CD4-positive, alpha-beta T cell treated with Interleukin-12 subunit alpha and Interleukin-12 subunit beta, for 1 hour (primary cell): ENCODE measurements at regions not wholly inside any gene's neighbourhood (a gene's known extent, or its start where the extent isn't known, plus 50 kb on each side); places are given as distances from the start of the nearest gene placed in this dataset.
"Not testable (repeated sequence)": the region's sequence is repeated elsewhere in the genome, so short reads cannot be mapped to it uniquely, and the experiment has no call there.

Experiments
- DNase-seq: peaks from one replicate; pipeline ENCODE4 v3.0.0-alpha.2; 2020

DNA sequence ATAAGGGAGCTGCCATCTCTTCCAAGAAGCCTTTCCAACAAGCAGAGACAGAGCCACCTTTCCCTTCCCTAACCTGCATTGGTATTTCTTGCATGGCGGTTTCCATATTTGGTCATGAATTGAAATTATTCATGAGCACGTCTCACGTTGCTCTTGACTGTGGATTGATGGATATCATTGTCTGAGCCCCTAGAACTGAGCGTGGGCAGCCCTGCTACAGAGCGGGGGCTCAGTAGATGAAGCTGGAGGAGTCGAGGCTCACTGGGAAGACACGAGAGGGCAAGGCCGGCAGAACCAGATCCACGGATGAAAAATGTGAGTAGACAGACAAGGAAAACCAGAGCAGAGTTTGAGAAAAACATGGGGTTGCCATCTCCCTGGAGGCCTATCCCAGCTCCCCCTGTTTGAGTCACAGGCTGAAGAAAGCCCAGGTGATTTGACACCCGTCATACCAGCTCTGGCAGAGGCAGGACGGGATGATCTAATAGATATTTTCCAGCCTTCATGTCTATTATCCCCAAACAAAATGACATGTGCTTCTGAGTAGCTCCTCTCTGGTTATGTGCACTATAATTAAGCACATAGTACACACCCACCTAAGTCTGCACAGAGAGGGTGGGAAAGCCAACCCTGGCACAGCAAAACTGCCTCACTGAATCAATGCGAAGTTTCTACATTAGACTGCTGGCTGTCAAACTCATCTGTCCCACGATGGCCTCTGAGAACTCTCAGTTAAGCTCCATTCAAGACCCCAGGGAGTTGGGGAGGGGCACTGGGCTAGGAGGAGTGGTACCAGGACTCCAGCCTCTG is 363.5 kb upstream of the KLHL29 start:
- no peak for DNase-seq

DNA sequence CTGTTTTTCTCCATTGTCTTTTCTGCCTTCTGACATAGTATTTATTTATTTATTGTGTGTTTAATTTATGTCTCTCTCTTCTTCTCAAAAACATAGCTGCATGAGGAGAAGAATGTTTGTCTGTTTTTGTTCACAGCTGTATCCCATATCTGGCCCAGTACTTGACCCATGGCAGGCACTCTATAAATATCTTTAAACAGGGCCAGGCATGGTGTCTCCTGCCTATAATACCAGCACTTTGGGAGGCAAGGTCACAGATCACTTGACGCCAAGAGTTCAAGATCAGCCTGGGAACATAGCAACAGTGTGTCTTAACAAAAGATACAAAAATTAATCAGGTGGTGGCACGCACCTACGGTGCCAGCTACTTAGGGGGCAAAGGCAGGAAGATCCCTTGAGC is 361.3 kb upstream of the KLHL29 start:
- no peak for DNase-seq

DNA sequence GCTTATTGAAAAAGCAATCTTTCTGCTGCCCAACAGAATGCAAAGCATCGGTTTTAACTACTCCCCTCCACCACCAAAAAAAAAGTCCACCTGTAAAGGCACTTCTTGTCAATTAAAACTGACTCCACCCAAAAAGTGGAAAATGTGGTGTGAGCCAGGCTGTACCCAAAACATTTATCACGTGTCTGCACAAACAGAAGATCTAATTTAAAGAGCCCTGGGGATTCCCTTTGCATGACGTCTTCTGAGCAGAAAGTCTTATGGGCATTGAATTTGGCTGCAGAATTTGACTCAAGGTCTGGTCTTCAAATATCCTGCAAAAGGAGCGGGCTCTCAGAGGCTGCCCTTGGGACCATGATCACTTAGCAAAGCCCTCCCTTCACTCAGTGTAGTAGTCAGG is 358.3 kb upstream of the KLHL29 start:
- no peak for DNase-seq

DNA sequence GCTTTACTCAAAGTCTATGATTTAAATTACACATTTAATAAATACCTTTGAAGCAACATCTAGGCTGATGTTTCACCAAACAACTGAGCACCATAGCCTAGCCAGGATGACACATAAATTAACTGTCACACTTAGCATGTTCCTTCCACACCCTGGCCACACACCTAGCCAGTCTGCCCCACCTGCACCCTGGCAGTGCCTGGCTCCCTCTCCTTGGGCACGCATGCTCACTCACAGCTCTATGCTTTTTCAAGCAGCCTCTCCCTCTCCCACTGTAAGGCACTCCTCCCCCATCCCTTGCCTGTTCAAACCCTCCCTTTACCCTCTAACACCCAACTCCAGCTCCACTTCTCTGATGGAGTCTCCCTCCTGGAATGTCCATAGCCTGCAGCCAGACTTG is 357.6 kb upstream of the KLHL29 start:
- DNase-seq = no peak

DNA sequence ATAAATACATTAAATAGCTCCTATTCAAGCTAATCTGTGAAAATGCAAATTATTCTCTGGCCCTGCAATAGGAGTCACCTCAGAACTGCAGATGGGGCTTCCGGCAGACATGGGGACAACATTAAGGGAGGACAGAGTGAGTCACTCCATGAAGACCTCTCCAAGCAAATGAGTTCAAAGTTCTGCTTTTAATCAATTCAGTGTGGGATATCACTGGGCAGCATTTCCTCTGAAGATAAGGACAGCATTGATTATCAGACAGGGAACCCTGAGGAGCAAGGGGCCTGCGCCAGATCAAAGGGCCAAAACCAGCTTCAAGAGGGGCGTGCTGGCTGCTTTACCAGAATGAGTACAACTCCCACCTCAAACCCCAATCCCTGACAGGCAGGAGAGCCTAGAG is 356.9 kb upstream of the KLHL29 start:
- no peak for DNase-seq

DNA sequence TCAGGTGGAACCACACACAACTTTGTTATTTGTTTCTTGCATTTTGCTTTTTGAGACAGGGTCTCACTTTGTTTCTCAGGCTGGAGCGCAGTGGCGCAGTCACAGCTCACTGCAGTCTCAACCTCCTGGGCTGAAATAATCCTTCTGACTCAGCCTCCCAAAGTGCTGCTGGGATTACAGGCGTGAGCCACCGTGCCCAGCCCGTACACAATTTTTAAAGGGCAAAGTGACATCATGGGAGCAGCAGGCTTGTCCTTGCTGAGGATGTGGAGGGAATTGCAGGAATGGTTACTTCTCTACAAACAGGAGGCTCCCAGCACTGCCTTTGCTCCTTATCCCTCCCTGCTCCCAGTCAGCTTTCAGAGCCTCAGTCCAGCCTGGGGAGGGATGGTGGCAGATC is 355.9 kb upstream of the KLHL29 start:
- DNase-seq = no peak

DNA sequence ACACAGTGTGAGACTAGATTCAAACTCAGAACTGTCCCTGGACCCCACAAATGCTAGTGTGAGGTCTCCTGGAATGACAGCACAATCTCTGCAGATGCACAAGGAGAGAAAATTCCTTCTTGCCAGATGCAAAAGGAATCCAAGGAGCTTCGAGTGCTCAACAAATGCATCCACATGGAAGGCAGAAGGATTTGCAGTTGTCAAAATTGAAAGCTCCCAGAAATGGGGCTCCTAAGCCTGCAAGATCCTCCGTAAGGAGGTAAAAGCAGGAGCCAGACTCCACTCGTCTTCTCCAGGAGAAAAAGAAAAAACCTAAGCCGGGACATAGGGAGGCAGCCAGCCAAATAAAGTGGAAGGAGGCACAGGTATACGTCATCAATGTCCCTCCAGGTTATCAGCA is 355.0 kb upstream of the KLHL29 start:
- no peak for DNase-seq

DNA sequence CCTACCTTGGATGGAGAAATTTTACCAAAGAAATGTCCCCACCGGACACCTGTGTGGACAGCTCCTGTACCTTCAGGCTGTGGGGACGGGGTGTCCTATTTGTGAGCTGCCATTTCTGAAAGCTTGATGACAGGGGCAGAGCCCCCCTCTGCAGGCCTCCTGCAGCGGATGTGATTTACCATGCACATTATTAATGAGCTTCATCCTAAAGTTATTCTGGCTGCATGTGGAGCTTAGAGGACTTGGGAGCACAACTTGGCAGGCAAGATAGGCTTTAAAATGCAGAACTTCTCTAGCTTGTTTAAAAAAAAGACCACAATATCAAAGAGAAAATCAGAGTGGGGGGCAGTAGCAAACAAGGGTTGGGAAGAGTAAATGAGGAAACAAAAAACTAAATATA is 350.0 kb upstream of the KLHL29 start:
- no peak for DNase-seq

DNA sequence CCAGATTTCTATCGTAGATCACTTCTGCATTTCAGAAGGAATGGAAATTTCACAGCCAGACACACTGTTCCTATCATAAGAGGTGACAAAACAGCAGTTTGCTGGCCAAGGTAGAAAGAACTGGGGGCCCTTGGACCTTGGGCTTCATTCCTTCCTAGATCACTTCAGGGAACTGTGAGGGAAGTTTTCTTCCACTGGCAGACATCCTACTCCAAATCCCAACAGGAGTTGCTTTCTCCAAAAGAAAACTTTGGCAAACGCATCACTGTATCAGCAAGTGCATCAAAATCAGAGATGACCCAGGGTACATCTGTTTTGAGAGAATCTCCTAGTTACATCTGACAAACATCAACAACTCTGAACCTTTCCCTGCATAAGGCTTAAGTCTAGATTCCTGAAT is 348.4 kb upstream of the KLHL29 start:
- no peak for DNase-seq

DNA sequence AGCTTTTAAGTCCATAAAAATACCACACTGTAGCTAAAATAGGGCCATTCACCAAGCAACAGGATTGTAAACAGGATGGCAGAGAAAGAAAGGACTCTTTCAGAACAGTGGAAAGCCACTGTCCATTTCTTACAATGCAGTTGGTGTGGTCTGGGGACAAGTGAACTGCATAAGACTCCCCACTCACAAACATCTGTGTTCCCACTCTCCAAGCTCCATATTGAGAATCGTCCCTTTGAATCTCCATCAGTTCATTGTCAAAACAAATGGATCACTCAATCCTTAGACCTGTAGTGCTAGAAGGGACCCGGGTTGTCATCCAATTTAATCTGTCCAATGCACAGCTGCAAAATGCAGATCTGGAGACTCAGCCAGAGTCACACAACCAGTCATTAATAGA is 347.4 kb upstream of the KLHL29 start:
- DNase-seq = no peak

DNA sequence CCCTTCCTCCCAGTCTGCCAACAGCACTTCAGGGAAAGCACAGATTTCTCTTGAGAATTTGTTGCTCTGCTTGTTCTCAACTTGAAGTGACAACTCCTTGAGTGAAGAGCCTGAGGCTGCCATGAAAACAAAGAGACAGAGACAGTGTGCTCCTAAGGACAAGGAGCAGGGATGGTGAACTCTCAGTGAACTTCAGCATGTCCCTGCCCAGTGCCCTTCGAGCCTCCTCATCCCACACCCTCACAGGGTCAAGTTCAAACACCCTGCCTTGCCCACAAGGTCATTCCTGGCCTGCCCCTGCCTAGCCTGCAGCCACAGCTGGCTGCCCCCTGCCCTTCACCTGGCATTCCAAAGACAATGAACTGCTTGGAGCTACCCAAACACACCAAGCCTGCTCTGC is 343.5 kb upstream of the KLHL29 start:
- DNase-seq = no peak

DNA sequence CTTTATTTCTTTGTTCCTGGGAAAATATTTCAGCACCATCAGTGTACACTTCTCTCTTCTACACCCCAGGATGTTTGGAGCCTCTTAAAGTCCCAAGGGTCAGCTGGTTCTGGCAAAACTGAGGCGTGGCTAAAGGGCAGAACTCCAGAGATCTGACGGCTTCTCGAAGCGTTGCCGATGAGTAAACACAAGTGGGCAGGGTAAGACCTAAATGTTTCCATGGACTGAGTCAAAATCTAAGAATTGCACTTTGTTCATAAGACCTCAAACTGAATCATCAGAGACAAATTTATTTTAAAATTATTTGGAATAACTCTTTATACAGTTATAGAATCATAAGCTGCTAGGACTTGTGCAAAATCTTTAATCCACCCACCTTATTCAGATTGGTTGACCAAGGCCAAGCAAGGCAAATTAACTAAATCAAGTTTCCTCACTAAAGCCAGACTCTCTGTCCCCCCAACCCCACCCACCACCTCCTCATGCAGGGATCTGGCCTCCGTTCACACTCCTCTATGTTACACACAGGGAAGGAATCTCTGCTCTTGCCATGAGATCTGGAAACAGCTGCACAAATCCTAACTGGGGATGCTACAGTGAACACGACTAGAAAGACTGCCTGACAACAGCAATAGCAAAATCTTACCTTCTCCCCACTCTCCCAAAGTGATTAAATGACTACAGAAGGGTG is 342.6 kb upstream of the KLHL29 start:
- no peak for DNase-seq

DNA sequence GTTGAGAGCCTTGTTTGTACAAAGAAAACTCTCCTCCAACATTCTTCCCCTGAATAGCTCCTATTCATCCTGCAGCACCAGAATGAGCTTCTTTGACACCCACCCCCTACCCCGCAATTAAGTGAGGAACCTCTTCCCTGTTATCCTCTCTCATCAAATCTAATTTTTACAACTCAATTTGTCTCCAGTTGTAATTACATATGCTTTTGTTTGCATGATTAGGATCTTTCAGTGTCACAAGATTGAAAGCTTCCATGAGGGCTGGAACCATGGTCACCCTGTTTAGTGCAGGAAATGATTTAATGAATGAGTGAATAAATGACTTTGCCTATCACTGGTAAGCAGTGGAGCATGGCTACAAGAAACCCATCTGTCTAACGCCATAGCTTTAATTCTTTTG is 334.6 kb upstream of the KLHL29 start:
- DNase-seq = no peak

DNA sequence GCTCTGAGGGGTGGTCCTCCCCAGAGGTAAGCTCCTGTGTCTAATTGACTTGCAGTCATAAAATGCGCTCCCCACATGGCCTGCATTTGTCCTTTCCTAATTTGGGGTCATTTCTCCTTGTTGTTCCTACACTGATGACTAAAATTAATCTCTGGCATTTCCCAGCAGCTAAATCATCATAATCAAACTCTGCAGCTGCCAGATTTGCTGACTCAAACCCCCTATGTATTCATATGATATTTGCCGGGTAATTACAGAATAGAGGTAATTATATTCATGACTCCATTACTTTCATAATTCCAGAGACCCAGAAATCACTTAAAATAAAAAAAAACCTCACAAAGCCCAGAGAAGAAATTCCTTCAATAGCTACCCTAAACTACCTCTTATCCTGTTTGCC is 331.4 kb upstream of the KLHL29 start:
- no peak for DNase-seq

DNA sequence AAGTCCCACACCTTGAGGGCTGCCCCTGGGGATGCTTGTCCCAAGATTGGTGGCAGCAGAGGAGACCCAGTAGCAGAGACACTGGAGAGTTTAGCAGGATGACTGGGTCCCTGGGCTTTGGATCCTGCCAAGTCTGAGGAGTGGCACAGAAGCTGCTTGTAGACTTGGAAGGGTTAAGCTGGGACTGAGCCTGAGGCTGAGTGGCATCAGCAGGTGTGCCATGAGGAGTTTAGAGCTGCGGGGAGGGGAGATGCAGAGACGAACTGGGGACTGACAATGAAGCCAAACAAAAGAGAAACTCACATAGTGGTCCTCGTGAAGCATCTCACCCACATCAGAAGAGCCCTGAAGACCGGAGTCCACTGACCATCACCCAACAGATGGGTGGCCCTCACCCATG is 329.7 kb upstream of the KLHL29 start:
- no peak for DNase-seq

DNA sequence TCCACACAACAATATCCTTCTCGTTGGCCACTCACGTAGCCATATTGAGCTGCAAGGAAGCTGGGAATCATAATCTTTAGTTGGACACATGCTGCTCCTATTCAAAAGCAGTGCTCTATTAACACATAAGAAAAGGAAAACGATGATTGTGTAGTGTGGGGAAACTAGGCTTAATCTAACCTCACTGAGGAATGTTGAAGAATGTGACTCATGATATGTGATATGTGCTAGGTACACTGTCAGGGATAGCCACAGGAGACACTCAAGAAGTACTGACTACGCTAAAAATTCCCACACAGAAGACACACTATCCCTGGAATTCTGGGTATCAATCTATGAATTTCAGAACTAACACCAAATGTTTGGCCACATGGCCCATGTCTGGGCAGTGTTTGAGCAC is 328.1 kb upstream of the KLHL29 start:
- DNase-seq = not testable (repeated sequence)

DNA sequence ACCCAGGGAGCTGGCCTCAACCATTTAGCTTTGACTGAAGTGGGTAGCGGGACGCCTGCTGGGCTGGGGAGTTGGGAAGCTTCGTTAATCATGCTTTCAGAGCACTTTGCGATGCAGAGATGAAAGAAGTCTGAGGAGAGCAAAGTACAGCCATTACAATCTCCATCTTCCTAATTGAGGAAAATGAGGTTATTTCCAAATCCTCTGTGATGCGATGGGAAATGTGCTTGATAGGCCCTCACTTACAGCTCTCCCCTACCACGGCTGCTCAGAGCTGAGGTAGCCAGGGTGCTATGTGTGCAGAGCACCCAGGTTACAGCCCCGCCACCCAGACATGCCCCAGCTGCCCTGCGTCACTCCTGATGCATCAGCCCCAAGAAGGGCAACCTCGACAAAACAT is 326.5 kb upstream of the KLHL29 start:
- DNase-seq = no peak

DNA sequence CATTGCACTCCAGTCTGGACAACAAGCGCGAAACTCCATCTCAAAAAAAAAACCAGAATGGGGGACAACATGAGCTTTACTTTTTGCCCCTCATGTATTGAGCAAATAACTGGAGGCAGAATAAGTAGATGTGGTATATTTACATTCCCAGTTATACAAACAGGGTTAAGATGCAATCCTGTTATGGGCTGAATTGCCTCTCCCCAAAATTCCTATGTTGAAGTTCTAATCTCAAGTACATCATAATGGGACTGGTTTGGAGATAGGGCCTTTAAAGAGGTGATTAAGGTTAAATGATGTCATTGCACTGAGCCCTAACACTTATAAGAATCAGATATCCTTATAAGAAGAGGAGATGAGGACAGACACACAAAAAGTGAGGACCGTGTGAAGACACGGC is 319.8 kb upstream of the KLHL29 start:
- no peak for DNase-seq

DNA sequence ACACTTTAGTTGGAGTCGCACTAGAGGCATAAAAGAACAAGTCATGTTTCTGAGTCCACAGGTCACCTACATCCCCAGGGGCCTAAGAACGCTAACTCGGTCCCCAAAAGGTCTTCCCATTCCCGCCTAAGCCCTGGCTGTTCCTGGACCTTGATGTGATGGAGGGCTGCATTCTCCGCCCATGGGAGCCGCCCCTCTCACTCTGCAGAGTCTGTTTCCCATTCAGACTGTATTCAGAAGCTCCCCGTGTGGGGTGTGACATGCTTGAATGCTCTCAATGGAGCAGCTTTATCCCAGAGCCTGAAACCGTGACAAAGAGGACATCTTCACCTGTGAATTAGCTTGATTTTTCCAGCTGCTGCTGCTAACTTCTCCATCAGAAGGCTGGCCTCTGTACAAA is 319.0 kb upstream of the KLHL29 start:
- DNase-seq = no peak

DNA sequence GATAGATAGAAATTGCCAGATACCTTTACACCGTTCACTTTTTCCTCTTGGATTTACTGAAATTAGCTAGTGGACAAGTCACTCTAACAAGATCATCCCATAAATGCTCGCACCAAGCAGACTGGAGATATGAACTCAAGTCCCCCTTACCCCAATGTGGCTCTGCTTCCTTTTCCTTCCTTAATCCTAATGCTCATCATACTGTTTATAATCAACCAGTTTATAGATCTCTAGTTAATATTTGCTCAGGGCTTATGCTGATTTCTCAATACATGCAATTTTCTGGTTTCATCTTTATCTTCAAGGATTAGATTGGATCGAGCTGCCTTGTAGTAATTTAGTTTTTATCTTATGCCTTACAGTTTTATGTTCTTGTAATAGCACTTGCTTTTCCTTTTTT is 318.3 kb upstream of the KLHL29 start:
- DNase-seq = no peak

DNA sequence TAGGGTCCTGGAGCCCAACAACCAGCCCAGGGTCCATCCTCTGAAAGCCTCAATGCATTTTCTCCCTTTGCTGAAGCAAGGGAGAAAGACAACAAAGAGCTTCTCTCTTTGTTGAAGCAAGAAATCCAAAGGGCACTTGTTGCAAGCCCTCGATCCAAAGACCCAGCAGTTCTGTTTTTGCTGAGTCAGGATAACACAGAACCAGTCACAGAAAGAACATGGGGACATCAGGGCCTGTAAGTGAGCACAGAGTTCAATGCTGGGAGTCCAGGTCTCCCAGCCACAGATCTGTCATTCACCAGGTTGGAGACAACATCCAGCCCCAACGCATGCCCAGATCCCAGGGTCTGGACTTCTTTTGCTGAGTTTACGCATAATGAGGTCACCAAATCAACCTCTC is 315.8 kb upstream of the KLHL29 start:
- no peak for DNase-seq

DNA sequence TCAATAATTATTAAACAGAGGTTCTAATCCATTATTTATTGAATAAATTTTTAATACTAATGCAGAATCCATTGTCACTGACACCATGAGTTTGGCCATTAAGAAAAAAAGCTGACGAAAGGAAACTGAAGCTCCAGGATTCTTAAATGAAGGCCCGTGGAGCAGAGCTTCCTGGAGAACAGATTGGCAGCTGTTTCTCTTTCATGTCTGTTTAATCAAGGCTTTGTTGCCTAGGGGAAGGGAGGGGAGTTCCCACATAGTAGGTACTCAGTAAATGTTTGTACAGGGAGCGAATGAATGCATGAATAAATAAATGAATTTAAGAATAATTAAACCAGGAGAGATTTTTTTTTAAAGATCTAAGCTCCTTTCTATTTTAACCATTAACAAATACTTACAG is 315.1 kb upstream of the KLHL29 start:
- no peak for DNase-seq

DNA sequence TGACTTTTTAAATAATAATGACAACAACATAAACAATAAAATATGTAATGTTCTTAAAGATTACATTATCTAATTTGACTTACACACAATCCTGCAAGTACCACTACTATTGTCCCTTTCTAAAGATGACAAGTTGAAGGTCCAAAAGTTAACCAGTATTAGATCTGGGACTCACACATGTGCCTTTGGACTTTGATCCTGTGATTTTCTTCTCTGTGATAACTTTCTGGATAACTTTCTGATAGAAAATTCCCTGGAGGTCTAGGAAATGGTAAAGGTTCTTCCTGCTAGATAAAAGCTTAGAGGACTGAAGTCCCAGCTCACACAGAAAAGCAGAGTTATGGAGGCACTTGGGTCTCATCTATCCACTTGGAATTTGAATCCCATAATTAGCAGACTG is 311.9 kb upstream of the KLHL29 start:
- DNase-seq = no peak

DNA sequence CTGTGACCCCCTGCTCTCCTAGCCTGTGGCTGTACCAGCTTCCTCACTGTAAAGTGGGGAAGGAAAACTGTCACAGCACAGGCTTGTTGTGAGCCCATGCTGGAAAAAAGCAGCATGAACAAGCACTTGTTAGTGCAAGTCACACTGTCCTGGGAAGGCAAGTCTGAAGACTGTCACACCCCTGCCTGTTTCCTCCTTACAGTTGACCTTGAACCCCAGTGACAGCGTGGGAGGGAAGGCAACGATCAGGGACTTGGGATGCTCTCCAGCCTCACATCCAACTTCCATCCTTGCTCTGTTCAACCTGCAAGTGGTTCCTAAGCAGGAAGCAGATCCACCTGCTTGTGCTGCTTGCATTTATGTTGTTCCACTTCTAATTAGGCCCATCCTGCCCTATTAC is 311.3 kb upstream of the KLHL29 start:
- DNase-seq = no peak

DNA sequence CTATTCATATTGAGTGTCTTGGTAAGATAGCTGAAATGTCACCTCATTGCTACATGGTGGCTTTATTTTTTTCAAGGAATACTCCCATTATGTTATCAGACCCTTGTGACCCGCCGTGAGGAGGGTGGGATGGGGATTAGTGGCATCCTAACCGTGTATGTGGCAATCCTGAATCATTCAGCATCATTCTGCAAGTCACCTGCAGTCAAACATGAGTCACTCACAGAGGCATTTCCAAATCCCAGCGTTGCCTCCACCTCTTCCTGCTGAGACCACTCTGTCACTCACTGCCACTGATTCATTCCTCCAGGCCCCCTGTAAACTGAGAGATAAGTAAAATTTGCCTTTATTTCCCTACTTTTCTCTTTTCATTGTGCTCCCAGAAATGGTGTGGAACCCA is 307.4 kb upstream of the KLHL29 start:
- DNase-seq = no peak
